Stimulated activated CD8-positive, alpha-beta memory T cell treated with anti-CD3 and anti-CD28 coated beads, Interleukin-7, amount 100 ng/mL, for 4 hours (primary cell): ENCODE measurements at regions not wholly inside any gene's neighbourhood (a gene's known extent, or its start where the extent isn't known, plus 50 kb on each side); places are given as distances from the start of the nearest gene placed in this dataset.
"Not testable (repeated sequence)": the region's sequence is repeated elsewhere in the genome, so short reads cannot be mapped to it uniquely, and the experiment has no call there.

Source experiments
- DNase-seq, 2 donors: peaks; one replicate each; pipeline ENCODE4 v3.0.0-alpha.2; 2020; ENCODE audit warnings: low read depth in 2 of 2

DNA sequence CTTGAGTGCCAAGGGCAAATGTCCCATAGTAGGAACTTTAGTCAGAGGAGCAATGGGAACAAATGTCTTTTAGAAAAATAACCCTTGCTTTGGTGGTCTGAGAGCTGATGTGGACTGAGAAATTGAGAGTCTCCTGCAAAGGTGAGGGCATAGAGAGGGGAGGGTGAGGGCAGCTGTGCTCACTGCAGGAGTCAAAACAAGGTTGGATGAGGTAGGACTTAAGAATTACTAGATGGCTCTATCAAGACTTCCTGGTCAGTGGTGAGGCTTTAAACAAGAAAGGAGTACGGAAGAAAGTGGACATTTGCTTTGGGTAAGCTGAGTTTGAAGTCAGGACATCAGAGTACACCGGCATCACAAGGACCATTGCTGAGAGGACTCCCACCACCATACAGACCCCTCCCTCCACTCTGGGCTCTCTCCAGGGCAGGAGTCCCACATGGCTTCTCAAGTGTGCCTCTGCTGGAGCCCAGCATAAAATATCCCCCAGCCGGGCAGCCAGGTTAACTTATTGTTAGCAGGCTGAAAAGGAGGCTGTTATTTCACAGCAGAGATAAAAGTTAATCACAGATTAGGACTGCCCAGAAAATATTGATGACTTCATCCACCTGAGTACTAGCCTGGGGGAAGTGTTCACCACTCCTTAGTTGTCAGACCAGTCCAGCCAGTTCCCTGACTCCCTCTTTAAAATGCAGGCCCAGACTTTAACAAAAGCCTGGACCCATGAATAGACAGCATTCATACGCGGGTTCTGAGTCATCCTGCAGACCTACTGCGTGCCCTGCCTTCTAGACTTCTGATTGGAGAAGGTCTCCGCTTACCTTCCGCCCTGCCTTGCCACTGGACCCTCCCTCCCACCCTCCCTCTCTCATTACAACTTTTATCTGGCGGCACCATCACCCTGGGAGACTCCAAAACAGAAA is 167.2 kb downstream of the BCL2L11 start:
- not testable (repeated sequence) for DNase-seq

DNA sequence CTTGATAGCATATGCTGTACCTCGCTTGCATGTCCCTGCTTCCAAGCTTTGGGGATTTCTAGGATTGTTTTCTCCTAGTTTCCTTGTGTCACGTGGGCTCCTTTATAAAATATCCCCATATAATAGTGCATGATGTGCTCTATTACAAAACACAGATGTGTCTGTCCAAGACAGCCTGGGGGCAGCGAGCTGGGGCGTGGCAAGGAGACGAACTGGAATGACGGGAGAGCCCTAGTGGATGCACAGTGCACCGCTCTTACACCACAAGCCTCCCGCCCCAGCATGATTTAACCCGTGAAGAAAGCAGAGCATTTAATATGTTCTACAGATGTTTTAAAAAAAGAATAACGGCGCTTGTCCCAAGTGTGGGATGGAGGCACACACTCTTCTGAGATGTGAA is 169.7 kb downstream of the BCL2L11 start:
- DNase-seq = not testable (repeated sequence)

DNA sequence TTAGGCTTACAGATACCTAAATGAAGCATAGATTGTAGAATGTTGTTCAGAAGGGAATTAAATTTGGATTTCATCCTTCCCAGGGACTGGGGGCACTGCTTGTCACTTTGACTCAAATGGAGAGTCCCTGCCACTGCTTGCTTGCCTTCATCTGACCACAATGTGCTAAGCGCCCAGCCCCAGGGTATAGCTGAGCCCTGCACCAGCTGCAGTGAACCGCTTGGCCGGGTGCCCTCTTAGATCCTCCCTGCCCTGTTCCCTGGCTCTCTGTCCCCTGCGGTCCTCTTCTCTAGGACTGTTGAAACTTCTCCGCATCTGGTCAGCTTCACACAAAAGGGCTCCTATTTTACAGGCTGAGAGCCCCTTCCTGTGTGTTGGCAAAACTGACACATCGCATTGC is 170.9 kb downstream of the BCL2L11 start:
- DNase-seq = not testable (repeated sequence)

DNA sequence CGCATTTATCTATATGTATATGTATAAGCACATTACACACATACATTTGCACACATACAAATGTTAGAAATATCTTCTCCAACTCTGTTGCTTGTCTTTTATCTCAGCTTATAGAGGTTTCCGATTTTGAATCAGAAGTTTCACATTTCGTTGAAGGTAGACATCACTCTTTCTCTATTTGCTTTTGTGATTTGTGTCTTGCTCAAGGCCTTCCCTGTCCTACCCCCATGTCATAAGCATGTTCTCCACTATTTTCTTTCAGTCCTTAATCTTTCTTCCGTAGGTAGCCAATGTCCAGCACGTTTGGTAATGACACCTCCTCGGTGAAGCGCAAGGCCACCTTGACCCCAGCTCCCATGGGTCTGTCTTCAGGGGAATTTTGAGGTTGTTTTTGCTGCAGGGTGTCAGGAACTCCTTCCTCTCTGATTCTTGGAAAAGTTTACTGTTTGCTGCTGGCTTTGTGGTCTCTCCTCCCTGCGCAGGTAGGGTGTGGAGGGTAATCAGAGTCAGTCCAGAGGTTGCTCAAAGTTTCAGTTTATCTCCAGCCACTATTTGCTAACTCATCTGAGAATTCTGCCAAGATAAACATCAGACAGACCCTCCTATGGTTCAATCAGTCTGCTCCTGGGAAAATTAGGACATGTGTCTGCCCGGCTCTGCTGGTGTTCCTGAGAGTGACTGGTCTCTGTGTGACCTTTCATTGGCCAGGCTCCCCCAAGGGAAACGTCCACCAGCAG is 171.7 kb downstream of the BCL2L11 start:
- DNase-seq = not testable (repeated sequence)

DNA sequence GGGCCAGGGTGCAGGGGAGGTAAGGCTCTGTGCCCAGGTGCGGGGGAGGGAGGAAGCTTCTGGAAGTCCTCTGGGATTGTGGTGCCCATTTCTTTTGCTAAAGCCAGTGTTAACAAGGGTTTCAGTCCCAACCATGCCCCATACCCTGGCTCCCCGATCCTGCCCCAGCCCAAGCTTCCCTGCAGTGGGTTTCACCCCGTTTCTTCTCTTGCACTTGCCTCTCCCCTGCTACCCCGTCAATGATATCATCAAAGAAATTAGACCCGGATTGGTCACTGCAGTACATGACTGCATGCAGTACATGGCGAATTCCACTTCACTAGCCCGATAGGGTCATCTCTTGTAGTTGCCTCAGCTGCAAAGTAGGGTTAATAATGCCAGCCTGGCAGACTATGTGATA is 174.0 kb downstream of the BCL2L11 start:
- not testable (repeated sequence) for DNase-seq

DNA sequence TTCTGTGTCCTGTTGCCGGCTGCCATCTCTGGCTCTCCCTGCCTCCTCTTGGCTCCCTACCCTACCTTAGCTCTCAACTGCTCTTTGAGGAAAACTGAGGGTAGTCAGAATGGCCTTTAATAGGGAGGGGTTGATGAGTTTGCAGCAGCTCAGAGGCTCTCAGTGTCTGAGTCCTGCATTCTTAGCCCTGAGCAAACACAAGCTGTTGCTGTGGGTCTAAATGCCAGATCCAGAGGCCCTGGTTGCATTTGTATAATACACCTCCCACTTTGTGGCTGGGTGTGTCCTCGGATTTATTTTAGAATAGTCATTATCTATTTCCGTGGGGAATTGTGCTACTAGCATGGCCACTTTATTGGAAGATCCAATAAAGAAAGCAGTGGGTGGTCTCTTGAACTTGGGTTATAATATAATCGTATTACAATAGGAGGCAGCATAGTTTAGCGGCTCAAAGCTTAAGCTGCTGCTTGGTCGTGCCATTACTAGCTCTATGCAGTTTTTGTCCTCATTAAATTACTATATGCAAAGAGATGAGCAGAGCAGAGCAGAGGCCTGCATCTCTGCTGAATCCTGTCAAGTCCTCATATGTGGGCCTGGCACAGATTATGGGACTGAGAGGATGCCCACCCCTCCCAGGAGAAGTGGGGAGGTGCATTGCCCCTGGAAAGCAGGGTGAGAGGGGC is 175.5 kb downstream of the BCL2L11 start:
- DNase-seq = not testable (repeated sequence)

DNA sequence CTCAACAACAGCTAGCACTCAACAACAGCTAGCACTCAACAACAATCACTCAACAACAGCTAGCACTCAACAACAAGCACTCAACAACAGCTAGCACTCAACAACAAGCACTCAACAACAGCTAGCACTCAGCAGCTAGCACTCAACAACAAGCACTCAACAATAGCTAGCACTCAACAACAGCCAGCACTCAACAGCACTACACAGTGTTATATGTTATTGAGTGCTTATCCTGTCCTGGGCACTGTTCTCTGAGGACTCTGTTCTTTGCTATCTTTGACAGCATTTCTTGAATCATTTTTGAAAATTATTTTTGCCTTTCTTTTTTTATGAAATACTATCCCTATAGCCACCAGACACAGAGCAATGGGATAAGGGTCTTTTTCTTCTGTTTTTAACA is 176.4 kb downstream of the BCL2L11 start:
- DNase-seq = not testable (repeated sequence)

DNA sequence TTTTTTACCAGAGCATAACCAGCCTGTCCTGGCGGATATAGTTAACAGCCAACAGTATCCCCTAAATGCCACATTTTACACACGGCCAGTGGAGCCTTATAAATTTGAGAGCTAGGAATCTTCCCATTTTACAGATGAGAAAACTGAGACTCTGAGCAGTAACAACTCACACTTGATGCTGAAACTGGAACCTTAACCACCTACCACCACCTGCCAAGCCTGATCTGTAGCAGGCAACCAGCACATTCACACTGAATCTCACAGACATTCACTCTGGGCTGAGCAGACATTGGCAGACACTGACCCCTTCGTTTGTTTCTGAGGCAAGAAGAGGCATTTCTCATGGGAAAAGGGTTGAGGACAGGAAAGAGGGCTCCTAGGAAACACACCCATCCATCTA is 178.2 kb downstream of the BCL2L11 start:
- DNase-seq = not testable (repeated sequence)

DNA sequence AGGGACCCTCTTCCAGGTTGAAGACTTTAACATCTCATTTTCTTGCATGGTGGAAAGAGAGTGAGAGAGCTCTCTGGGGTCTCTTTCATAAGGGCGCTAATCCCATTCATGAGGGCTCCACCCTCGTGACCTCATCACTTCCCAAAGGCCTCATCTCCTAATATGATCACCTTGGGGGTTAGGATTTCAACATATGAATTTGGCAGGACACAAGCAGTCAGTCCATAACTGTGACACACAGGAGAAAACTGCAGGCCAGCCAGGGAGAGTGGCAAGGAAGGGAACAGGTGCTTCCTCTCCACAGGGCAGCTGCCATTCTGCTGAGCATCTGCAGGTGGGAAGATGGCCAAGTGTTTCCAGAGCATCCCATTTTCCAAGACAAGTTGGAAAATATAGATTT is 178.9 kb downstream of the BCL2L11 start:
- not testable (repeated sequence) for DNase-seq

DNA sequence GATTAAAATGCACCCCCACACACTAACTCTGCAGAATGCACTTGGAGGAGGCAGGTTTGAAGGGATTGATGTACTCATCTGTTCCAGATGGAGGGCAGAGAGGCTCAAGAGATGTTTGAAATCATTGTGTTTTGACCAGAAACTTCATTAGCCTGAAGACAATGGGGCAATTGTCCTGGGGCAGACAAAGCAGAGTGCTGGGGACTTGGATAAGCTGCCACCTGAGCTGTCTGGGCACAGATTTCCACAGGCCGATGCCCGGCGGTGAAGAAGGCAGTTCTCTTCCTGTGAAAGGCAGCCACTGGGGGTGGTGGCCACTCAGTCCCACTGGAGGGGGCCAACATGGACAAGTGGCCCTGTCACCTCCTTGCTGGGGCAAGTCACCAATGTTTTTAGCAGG is 181.0 kb downstream of the BCL2L11 start:
- not testable (repeated sequence) for DNase-seq

DNA sequence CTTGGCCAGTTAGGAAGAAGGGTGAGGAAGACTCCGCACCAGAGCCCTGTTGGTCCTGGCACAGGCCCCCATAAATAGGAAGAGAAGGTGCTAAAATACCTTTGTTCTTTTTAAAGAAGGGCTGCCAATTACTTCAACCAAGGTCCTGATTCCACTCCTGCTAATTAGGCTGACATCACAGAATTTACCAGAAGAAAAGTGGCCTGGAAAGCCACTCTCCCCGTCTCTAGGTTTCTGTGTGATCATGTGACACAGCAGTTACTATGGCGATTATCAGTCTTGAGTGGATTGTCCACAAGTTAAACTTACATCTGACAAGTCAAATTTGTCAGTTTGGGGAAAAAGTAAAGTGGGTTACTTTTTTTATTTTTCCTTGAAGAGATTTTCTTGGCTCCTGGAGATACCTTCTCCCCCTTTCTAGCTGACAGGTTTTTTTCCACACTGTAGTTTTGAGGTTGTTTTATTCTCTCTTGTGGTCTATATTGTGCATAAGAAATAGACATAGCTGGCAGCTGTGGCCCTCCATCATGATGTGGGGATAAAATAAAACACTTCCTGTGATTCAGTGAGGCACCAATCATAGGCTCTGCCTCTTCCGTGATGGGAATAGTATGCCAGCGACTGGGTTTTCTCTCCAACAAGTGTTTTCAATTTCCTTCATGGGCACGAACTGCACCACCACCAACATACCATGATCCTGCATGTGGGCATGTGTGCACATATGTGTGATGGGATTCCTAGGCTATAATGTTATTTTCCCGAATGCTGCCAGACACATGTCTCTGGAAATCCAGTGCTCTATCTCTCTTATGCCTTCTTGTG is 181.9 kb downstream of the BCL2L11 start:
- DNase-seq = not testable (repeated sequence)

DNA sequence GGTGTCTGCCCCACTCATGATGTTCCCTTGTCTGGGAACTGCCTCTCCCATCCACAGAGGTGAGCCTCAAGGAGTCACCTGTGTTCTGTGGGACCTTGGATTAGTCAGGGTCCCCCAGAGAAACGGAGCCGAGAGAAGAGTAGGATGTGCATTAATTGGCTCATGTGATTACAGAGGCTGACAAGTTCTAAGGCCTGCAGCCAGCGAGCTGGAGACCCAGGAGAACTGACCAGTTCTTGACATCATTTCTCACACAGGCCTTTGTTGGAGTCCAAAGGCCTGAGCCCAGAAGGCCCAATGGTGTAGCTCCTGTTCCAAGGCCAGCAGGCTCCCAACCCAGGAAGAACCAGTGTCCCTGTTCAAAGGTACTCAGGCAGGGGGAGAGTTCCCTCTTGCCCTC is 186.6 kb downstream of the BCL2L11 start:
- DNase-seq = not testable (repeated sequence)

DNA sequence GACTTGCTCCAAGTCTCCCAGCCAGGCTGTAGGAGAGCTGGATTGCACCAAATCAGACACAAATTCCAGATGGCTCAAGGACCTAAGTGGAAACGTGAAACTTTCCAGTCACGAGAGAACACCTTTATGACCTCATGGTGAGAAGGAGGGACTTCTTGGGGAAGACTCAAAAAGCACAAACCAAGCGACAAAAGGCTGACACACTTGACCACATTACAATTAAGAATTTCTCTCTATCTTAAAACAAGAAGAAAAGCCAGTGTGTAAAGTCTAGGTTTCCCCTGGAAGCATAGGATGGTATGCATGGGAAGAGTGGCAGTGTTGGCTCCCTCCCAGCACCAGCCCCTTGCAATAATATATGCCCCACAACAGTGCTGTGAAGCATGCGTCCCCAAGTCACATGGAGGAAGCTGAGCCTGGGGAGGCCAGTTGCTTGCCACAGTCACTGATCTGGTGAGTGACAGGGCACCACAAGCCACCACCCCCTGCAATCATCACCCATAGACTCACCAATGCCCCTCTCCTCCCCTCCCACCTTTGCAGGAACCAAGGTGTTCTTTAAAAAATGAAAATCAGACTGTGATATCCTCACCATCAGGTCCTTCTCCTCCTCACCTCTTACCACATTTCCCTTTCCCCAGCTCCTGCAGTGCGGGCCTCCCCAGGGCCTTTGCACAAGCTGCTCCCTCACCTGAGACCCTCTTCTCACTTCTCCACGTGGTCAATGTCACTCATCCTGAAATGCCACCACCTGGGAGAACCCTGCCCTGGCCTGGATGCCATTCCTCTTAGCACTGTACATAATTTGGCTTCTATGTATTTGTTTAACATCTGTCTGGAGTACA is 188.7 kb downstream of the BCL2L11 start:
- not testable (repeated sequence) for DNase-seq

DNA sequence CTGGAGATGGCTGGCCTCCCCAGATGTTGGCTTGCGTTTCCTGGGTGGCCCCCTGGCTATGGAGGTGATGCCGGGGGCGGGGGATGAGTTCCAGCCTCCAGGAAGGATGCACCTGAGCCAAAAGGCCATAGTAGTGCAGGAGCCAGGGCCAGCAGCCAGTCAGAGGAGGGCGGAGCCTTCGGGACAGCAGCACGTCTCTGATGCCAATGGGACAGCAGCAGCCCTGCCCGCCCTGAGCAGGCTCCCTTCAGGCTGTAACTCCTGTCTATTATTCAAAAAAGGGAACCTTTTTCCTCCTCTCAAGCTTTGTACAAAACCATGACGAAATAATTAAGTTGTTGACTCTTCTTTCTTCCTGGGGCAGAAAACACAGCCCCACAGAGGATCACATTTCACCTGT is 189.7 kb downstream of the BCL2L11 start:
- not testable (repeated sequence) for DNase-seq

DNA sequence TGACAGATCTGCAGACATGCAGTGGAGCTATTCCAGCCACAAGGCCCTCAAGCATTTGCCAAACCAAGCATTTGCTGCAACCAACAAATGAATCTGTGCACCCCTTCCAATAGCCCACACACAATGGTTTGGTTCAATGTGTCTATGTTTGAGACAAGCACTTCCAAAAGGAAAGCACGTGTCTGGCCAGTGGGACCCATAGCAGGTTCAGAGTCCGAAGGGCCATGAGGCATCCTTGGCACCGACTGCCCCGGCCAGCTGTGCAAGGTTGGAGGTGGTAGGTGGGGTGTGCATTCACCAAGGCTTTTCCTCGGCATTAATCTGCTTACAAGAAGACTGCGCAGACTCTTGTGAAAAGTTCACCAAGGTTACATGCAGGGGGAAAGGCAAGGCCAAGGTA is 190.9 kb downstream of the BCL2L11 start:
- not testable (repeated sequence) for DNase-seq

DNA sequence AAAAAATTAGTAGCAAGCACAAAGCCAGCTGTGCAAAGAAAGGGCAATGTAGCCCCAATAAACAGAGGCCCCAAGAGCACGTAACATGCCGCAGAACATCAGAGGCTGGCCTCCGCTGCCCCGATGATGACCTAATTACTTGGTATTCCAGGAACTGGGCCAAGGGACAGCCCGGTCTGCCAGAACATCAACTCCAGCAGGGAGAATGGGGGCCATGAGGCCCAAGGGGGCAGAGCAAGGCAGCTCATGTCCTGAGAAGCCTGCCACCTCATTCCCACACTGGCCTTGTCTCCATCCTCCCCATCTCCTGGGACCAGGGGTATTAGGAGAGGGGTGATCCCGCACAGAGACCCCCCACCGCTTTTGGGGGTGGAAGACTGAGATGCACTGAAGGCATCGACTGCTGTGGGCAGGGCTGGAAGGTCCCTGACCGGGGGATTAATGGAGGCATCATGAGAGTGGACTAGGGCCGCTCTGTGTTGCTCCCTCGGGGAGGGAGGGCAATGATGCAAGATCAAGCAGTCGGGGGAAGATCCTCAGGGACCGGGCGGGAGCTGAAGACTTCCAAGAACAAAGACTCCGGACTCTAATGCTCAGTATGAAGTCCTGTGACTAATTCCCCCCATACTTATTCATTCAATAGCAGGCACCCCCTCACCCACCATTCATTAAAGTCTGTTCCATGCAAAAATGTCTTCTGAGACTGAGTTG is 192.3 kb downstream of the BCL2L11 start:
- not testable (repeated sequence) for DNase-seq

DNA sequence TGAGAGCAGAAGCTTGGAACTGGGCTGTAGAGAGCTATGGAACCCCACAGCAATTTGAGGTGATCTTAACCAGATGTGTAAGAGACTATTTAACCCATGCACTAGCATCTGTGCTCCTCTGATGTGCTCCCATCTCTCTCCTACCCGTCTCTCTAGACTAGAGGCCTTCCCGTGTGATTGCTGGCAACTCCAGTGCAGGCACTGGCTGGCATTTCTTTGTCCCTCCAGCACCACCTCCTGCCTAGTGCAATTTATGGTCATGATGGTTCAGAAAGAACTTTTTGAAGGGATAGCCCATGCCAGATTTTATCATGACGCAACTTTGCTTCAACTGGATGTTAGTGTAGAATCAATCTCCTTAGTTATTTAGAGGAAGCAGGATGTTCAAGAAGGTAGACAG is 193.0 kb downstream of the BCL2L11 start:
- DNase-seq = not testable (repeated sequence)

DNA sequence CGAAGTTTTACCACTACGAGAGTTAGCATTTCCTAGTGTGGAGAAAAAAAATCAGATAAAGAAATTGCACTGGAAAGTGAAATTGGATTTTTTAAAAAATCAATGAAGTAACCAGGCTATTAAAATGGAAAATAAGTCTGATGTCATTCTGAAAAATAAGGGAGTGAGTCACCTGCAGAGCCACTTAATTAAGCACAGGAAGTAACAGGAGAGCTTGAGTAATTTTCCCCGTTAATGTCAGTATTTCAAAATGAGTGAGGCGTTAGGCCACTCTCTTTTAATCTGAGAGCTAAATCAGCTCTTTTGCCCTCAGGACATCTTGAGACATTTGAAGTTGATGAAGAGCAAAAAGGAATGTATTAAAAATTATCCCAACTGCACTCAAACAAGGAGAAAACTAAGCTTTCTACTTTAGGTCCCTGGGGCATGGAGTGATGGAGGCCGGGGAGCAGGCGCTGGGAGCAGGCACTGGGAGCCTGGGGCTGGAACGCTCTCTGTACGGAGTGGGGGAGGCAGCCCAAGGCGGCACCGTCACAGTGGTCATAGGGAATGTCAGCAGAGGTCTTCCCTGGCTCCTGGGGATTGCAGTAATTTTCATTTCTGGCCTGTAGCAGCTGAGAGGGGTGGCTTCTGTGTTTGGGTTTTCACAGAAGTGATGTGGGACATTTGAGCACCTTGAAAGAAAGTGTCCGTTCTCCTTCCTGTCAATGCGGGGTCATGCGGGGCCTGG is 194.6 kb downstream of the BCL2L11 start:
- DNase-seq = not testable (repeated sequence)

DNA sequence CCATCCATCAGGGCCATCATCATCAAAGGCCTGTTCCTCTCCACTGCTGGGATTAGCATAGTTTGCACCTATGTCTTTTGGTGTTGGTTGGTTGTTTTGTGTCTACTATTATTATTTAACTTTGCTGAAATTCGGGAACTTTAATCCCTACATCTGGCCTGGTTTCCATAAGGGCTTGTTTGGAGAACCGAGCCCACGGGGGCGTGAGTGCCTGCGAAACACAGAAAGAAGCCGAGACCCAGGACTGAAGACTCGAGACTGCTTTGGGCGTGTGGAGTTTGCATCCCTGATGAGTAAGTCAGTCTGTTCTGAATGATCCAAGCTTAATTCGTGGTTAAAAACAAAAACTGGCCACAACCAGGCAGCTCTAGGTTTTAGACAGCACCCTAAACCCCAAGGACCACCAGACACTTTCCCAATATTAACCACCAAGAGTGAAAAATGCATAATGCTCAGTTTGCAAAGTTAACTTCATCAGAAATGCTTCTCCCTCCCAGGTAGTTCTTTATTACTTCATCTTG is 195.6 kb downstream of the BCL2L11 start:
- DNase-seq = not testable (repeated sequence)
